Pancreas (tissue), 10 donors: ENCODE measurements at regions not wholly inside any gene's neighbourhood (a gene's known extent, or its start where the extent isn't known, plus 50 kb on each side); places are given as distances from the start of the nearest gene placed in this dataset.

ENCODE experiments used
- ATAC-seq, 4 donors: fragments of 200-7000 bp; cut with Tn5 transposase; one replicate each; pipeline versions ENCODE4 v1.8.0 to v1.9.1; 2020; ENCODE audit warnings: mild to moderate bottlenecking in 4 of 4, moderate library complexity in 4 of 4
- DNase-seq, 6 donors: peaks; one replicate each; pipeline ENCODE4 v3.0.0-alpha.2; 2020
- FAIRE-seq: peaks from 2 replicates; lab custom pipeline; 2012; peaks lifted over from hg19 to GRCh38; lab: Jason Lieb, UNC
- H3K27ac ChIP-seq, 4 donors: fragments of 200-600 bp; sonication (generic); 1 replicate in 3 of 4; 2 replicates in 1 of 4; pipeline versions ENCODE4 v1.5.0 to v1.8.0; 2020
- H3K27me3 ChIP-seq, 4 donors: fragments of 200-600 bp; one replicate each; pipeline ENCODE4 v1.8.0; 2021
- H3K36me3 ChIP-seq, 3 donors: fragments of 200-600 bp; sonication (generic) in 1 of 3; one replicate each; pipeline versions ENCODE4 v1.5.0 to v1.8.0; 2020 to 2021
- H3K4me1 ChIP-seq, 3 donors: fragments of 200-600 bp; one replicate each; pipeline ENCODE4 v1.8.0; 2021
- H3K4me3 ChIP-seq, 4 donors: fragments of 200-600 bp; sonication (generic) in 2 of 4; one replicate each; pipeline versions ENCODE4 v1.5.0 to v1.8.0; 2020 to 2021
- H3K9me3 ChIP-seq, 4 donors: fragments of 200-600 bp; one replicate each; pipeline ENCODE4 v1.8.0; 2021
- CTCF ChIP-seq, 4 donors: fragments of 200-600 bp; sonication (generic) in 3 of 4; IDR thresholded peaks; one replicate each; pipeline versions ENCODE4 v1.5.0 to v1.8.0; 2021; ENCODE audit warnings: antibody characterized with exemption in 4 of 4
- WGBS, 2 donors: extraction: QIAGEN DNeasy Blood & Tissue Kit; methylation state at CpG; one replicate each; pipeline ENCODE4 v1.1.7; 2013; 5-methylcytosine and 5-hydroxymethylcytosine counted together
- intact Hi-C, 3 donors: fragments of 100-400 bp; cut with DNase I; formaldehyde crosslinking; loops; one replicate each; pipeline versions ENCODE4 v1.11.1 to v1.14.2; 2022
- donor health status: healthy with polysubstance abuse.
- donor health status: DM: no; HTN: no; CAD: no; lungs with moderate emphysema.
- donor health status: DM: no; HTN: no; CAD: no.
- donor health status: control.
- donor health status: control.
- donor health status: Bipolar disorder and iron deficiency.
- donor health status: DM: yes; HTN: yes; CAD: no.
- donor health status: DM: no; HTN: no; CAD: no.
- donor health status: DM: no; HTN: no; CAD: no.
- donor health status: DM: yes; HTN: yes; CAD: no.

GRCh38 chr6:112927641-112928320 is 580.7 kb downstream of the RFPL4B start:
- no peak for DNase-seq

GRCh38 chr6:112929641-112930040 is 582.5 kb downstream of the RFPL4B start:
- TF ChIP-seq CTCF (IDR thresholded peaks at IDR 0.05): no peak
- DNase-seq: no peak
- Histone ChIP-seq H3K9me3 (no peaks in the 10 kb centered on the region), H3K36me3 (no peaks in the 10 kb centered on the region), H3K27ac (no peak overlapping the region), H3K4me3 (no peak overlapping the region), H3K27me3 (no peaks in the 10 kb centered on the region), H3K4me1 (no peaks in the 10 kb centered on the region)
- no peak for ATAC-seq
- intact Hi-C loops: no loop called here
- no peak for FAIRE-seq

More at GRCh38 chr6:112927641-112928320, 580.7 kb downstream of the RFPL4B start:
- ATAC-seq (no peak), FAIRE-seq (no peak)
- Histone ChIP-seq H3K4me3 (no peak overlapping the region), H3K36me3 (no peaks in the 10 kb centered on the region), H3K9me3 (no peaks in the 10 kb centered on the region), H3K27ac (no peak overlapping the region), H3K27me3 (no peaks in the 10 kb centered on the region), H3K4me1 (no peaks in the 10 kb centered on the region)
- WGBS, 2 donors: 65 to 74% methylated on average over 4 of the region's 4 CpGs
- TF ChIP-seq CTCF (IDR thresholded peaks at IDR 0.05): no peak
- intact Hi-C loops: no loop called here

- no peak for ATAC-seq
- H3K9me3 ChIP-seq: no peaks in the 10 kb centered on the region
- no peak overlapping the region for H3K27ac ChIP-seq
- no peak overlapping the region for H3K4me3 ChIP-seq
- no peaks in the 10 kb centered on the region for H3K36me3 ChIP-seq
- intact Hi-C loops: no loop called here
- no peak for DNase-seq
- no peak for FAIRE-seq
- no peak for TF ChIP-seq CTCF (IDR thresholded peaks at IDR 0.05)
- 65 to 79% methylated on average over 3 of the region's 3 CpGs for WGBS, 2 donors
- H3K4me1 ChIP-seq: no peaks in the 10 kb centered on the region
- H3K27me3 ChIP-seq: no peaks in the 10 kb centered on the region
Observed at GRCh38 chr6:112931832-112932231, 584.7 kb downstream of the RFPL4B start.

- Histone ChIP-seq H3K27me3 (no peaks in the 10 kb centered on the region), H3K27ac (no peak overlapping the region), H3K9me3 (no peaks in the 10 kb centered on the region), H3K36me3 (no peaks in the 10 kb centered on the region), H3K4me3 (no peak overlapping the region), H3K4me1 (no peaks in the 10 kb centered on the region)
- DNase-seq (no peak), FAIRE-seq (no peak), ATAC-seq (no peak)
- no peak for TF ChIP-seq CTCF (IDR thresholded peaks at IDR 0.05)
- intact Hi-C loops: no loop called here
Observed at GRCh38 chr6:112933947-112934346, 586.8 kb downstream of the RFPL4B start.

GRCh38 chr6:112934433-112935327 is 587.5 kb downstream of the RFPL4B start:
- FAIRE-seq (no peak), ATAC-seq (no peak), DNase-seq (no peak)
- WGBS, 2 donors: 74 to 90% methylated on average over 1 of the region's 1 CpG
- intact Hi-C loops: no loop called here
- no peak for TF ChIP-seq CTCF (IDR thresholded peaks at IDR 0.05)
- H3K9me3 ChIP-seq: no peaks in the 10 kb centered on the region
- no peaks in the 10 kb centered on the region for H3K27me3 ChIP-seq
- H3K36me3 ChIP-seq: no peaks in the 10 kb centered on the region
- H3K4me3 ChIP-seq: no peak overlapping the region
- no peaks in the 10 kb centered on the region for H3K4me1 ChIP-seq
- no peak overlapping the region for H3K27ac ChIP-seq
